Large intestine (tissue), 3 donors: ENCODE measurements at regions not wholly inside any gene's neighbourhood (a gene's known extent, or its start where the extent isn't known, plus 50 kb on each side); places are given as distances from the start of the nearest gene placed in this dataset.

ENCODE experiments used
- DNase-seq, 2 donors: peaks; one replicate each; pipeline versions ENCODE4 v3.0.0 to v3.0.0-alpha.2; 2013
- H3K27ac ChIP-seq: one replicate; pipeline ENCODE4 v1.5.1; 2013; ENCODE audit warnings: low read length
- H3K27me3 ChIP-seq: 2 replicates; pipeline ENCODE4 v1.6.1; 2013; ENCODE audit warnings: low read length; ENCODE audit not compliant: control insufficient read depth, insufficient read depth
- H3K36me3 ChIP-seq: 2 replicates; pipeline ENCODE4 v1.6.1; 2013; ENCODE audit warnings: low read length; ENCODE audit not compliant: control insufficient read depth, insufficient read depth
- H3K4me1 ChIP-seq: one replicate; pipeline ENCODE4 v1.6.1; 2013; ENCODE audit warnings: low read length; ENCODE audit not compliant: control insufficient read depth, insufficient read depth
- H3K4me3 ChIP-seq: one replicate; pipeline ENCODE4 v1.5.1; 2013; ENCODE audit warnings: low read length
- H3K9me3 ChIP-seq: one replicate; pipeline ENCODE4 v1.6.1; 2013; ENCODE audit warnings: mild to moderate bottlenecking, low read depth, low read length, moderate library complexity; ENCODE audit not compliant: control insufficient read depth
- WGBS: methylation state at CpG from one replicate; pipeline ENCODE4 v1.1.5; 2013; ENCODE audit warnings: low lambda C conversion rate; ENCODE audit not compliant: insufficient coverage; 5-methylcytosine and 5-hydroxymethylcytosine counted together

DNA sequence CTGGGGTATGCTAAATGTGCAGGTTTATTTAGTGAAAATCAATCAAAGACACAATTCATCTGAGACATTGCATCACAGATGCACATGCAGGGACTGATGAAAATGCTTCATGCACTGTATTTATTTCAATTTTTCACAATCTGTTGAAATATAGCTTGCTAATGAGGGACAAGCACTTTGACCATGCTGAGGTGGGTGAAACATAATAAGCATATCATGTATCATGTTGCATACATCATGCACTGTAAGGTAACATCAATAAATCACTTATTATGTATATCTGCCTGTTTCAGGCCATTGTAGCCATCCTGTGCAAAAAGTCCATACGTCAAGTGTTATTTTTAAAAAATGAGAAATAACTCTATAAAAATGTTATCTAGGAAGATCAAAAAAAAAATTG is 426.9 kb upstream of the PCDH15 start:
- Histone ChIP-seq H3K27ac (no peak overlapping the region), H3K4me3 (no peak overlapping the region), H3K27me3 (no peaks in the 10 kb centered on the region), H3K4me1 (no peaks in the 10 kb centered on the region), H3K9me3 (no peaks in the 10 kb centered on the region), H3K36me3 (no peaks in the 10 kb centered on the region)
- DNase-seq: no peak
- no CpG with 5 or more reads among the region's 1 CpG for WGBS

- no CpG with 5 or more reads among the region's 5 CpGs for WGBS
- Histone ChIP-seq H3K27me3 (no peaks in the 10 kb centered on the region), H3K4me1 (no peaks in the 10 kb centered on the region), H3K4me3 (no peak overlapping the region), H3K27ac (no peak overlapping the region), H3K36me3 (no peaks in the 10 kb centered on the region), H3K9me3 (no peaks in the 10 kb centered on the region)
- DNase-seq: no peak
Observed at GRCh38 chr10:55224007-55224781, 423.2 kb upstream of the PCDH15 start.

DNA sequence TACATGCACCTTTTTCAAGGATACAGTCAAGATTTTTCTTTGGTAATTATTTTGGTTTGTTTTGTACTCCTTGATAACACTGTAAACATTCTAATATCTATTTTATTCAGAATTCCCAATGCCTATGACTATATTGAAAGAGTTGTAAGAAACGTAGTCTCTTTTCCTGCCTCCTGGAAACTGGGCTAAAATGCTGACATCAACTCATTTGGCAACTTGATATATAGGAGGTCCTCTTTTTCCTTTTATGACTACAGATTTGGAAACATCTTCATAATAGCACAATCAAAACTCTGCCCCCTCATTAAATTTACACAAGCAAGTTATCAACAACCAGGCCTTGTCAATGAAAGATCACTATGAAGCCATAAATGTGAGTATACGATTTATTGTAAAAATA is 422.3 kb upstream of the PCDH15 start:
- Histone ChIP-seq H3K36me3 (no peaks in the 10 kb centered on the region), H3K4me3 (no peak overlapping the region), H3K4me1 (no peaks in the 10 kb centered on the region), H3K9me3 (no peaks in the 10 kb centered on the region), H3K27ac (no peak overlapping the region), H3K27me3 (no peaks in the 10 kb centered on the region)
- no peak for DNase-seq
- WGBS: 79% methylated on average over 2 of the region's 2 CpGs

- Histone ChIP-seq H3K27me3 (no peaks in the 10 kb centered on the region), H3K4me1 (no peaks in the 10 kb centered on the region), H3K36me3 (no peaks in the 10 kb centered on the region), H3K4me3 (no peak overlapping the region), H3K27ac (no peak overlapping the region), H3K9me3 (no peaks in the 10 kb centered on the region)
- no peak for DNase-seq
Observed at GRCh38 chr10:55220975-55221374, 419.9 kb upstream of the PCDH15 start.

DNA sequence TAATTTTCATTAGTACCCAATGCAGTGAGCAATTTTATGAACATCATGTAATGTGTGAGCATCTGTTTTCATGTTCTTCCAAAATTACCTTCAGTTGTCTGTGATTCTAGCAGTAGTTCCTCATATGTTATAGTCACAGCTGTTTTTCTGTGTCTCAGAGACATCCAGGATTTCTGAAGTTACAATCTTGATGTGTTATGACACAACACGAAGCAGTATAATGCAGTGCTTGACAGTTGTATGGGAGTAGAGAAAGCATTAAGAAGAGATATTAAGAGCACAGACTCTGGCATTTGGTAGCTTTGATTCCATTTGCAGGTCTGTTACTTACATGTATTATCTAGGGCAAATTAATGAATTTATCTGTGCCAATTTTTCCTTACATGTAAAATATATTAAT is 414.7 kb upstream of the PCDH15 start:
- no CpG with 5 or more reads among the region's 1 CpG for WGBS
- no peak for DNase-seq
- Histone ChIP-seq H3K27me3 (no peaks in the 10 kb centered on the region), H3K4me3 (no peak overlapping the region), H3K9me3 (no peaks in the 10 kb centered on the region), H3K27ac (no peak overlapping the region), H3K4me1 (no peaks in the 10 kb centered on the region), H3K36me3 (no peaks in the 10 kb centered on the region)

GRCh38 chr10:55214608-55215007 is 413.6 kb upstream of the PCDH15 start:
- no peak for DNase-seq
- Histone ChIP-seq H3K27ac (no peak overlapping the region), H3K36me3 (no peaks in the 10 kb centered on the region), H3K4me3 (no peak overlapping the region), H3K4me1 (no peaks in the 10 kb centered on the region), H3K27me3 (no peaks in the 10 kb centered on the region), H3K9me3 (no peaks in the 10 kb centered on the region)
- WGBS: 100% methylated on average over 1 of the region's 1 CpG

DNA sequence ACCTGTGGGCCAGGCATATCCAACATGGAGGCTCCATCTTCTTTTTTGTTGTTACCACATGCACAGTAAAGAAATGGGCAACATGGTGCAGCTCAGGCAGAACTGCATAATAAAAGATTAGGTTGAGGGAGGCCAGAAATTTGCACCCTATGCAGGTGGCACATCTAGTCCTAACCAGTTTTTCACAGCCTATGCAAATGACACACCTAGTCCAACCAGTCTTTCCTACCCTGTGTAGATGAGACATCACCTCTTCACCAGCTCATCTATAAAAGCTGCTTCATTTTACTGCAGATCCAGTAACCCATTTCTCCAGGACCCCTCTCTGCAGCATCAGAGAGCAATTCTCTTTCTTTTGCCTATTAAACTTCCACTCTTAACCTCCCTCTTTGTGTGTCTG is 411.0 kb upstream of the PCDH15 start:
- Histone ChIP-seq H3K9me3 (no peaks in the 10 kb centered on the region), H3K36me3 (no peaks in the 10 kb centered on the region), H3K4me1 (no peaks in the 10 kb centered on the region), H3K27me3 (no peaks in the 10 kb centered on the region), H3K4me3 (no peak overlapping the region), H3K27ac (no peak overlapping the region)
- no peak for DNase-seq

GRCh38 chr10:55203874-55204273 is 402.8 kb upstream of the PCDH15 start:
- no peak for DNase-seq

DNA sequence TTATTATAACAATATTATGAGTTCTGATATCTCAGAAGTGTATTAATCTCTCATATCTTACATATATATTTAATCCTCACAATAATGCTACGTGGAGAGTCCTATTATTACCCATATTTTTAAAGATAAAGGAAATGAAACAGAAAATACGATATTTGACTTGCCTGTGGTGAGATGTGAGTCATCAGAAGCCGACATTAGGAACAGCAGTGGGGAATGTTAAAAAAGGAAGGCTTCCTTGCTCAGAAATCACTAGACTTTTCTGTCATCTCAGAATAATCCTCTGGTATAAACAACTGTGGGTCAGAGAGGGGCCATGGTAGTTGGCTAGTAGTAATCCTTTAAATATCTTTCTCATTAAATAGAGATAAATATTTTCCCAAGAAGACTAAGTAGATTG is 402.3 kb upstream of the PCDH15 start:
- Histone ChIP-seq H3K27ac (no peak overlapping the region), H3K36me3 (no peaks in the 10 kb centered on the region), H3K4me1 (no peaks in the 10 kb centered on the region), H3K4me3 (no peak overlapping the region), H3K27me3 (no peaks in the 10 kb centered on the region), H3K9me3 (no peaks in the 10 kb centered on the region)
- no peak for DNase-seq
- 77% methylated on average over 2 of the region's 3 CpGs for WGBS

More at GRCh38 chr10:55203874-55204273, 402.8 kb upstream of the PCDH15 start:
- no peak overlapping the region for H3K27ac ChIP-seq
- H3K4me1 ChIP-seq: no peaks in the 10 kb centered on the region
- H3K9me3 ChIP-seq: no peaks in the 10 kb centered on the region
- H3K36me3 ChIP-seq: no peaks in the 10 kb centered on the region
- no peaks in the 10 kb centered on the region for H3K27me3 ChIP-seq
- no peak overlapping the region for H3K4me3 ChIP-seq

GRCh38 chr10:55200020-55200419 is 399.0 kb upstream of the PCDH15 start:
- Histone ChIP-seq H3K4me1 (no peaks in the 10 kb centered on the region), H3K27me3 (no peaks in the 10 kb centered on the region), H3K4me3 (no peak overlapping the region), H3K36me3 (no peaks in the 10 kb centered on the region), H3K27ac (no peak overlapping the region), H3K9me3 (no peaks in the 10 kb centered on the region)
- DNase-seq: no peak
- WGBS: no CpG with 5 or more reads among the region's 2 CpGs

GRCh38 chr10:55191236-55191860 is 390.3 kb upstream of the PCDH15 start:
- no peaks in the 10 kb centered on the region for H3K4me1 ChIP-seq
- DNase-seq: no peak
- H3K36me3 ChIP-seq: no peaks in the 10 kb centered on the region
- H3K27ac ChIP-seq: no peak overlapping the region
- WGBS: 13% methylated on average over 1 of the region's 2 CpGs
- no peak overlapping the region for H3K4me3 ChIP-seq
- H3K9me3 ChIP-seq: no peaks in the 10 kb centered on the region
- H3K27me3 ChIP-seq: no peaks in the 10 kb centered on the region
